Mesodermal cell (in vitro differentiated cells): ENCODE measurements at regions not wholly inside any gene's neighbourhood (a gene's known extent, or its start where the extent isn't known, plus 50 kb on each side); places are given as distances from the start of the nearest gene placed in this dataset.

Experiments used
- H3K27ac ChIP-seq: 2 replicates; pipeline ENCODE4 v1.7.0; 2013; ENCODE audit warnings: mild to moderate bottlenecking, low read depth, low read length, moderate library complexity; ENCODE audit not compliant: severe bottlenecking
- H3K36me3 ChIP-seq: 2 replicates; pipeline ENCODE4 v1.7.1; 2013; ENCODE audit warnings: mild to moderate bottlenecking, low read length, moderate library complexity; ENCODE audit not compliant: control insufficient read depth, insufficient read depth
- H3K4me1 ChIP-seq: one replicate; pipeline ENCODE4 v1.7.1; 2013; ENCODE audit warnings: mild to moderate bottlenecking, low read length; ENCODE audit not compliant: insufficient read depth, control insufficient read depth, poor library complexity, severe bottlenecking
- H3K4me3 ChIP-seq: 2 replicates; pipeline ENCODE4 v1.7.0; 2013; ENCODE audit warnings: low read length, control low read depth, mild to moderate bottlenecking; ENCODE audit not compliant: insufficient read depth, poor library complexity, severe bottlenecking; ENCODE audit errors: extremely low read depth
- H3K9me3 ChIP-seq: 2 replicates; pipeline ENCODE4 v1.7.1; 2013; ENCODE audit warnings: mild to moderate bottlenecking, low read length, moderate library complexity; ENCODE audit not compliant: control insufficient read depth
- WGBS, 2 experiments: methylation state at CpG; one replicate each; pipeline ENCODE4 v1.1.5; 2013; ENCODE audit warnings: missing lambda C conversion rate in 2 of 2; ENCODE audit not compliant: insufficient coverage in 2 of 2; 5-methylcytosine and 5-hydroxymethylcytosine counted together

DNA sequence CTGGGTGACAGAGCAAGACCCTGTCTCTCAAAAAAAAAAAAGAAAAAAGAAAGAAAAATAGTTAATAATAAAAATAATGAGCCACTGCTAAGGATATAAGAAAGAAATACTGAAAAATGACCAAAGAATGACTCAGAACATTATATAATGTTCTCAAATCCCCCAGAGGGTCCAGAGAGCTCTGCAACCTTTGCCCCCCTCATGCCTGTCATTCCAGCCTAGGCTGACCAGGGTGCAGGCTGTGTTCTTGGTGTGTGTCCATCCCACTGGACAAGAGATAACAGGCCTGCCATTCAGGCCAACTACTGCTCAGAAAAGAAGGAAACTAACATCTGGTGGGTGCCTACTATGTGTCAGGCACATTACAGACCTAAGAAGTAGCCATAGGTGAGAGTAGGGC is 72.7 kb upstream of the EDNRA start:
- Histone ChIP-seq H3K4me1 (no peaks in the 10 kb centered on the region), H3K9me3 (no peaks in the 10 kb centered on the region), H3K4me3 (no peak overlapping the region), H3K27ac (no peak overlapping the region), H3K36me3 (no peaks in the 10 kb centered on the region)

DNA sequence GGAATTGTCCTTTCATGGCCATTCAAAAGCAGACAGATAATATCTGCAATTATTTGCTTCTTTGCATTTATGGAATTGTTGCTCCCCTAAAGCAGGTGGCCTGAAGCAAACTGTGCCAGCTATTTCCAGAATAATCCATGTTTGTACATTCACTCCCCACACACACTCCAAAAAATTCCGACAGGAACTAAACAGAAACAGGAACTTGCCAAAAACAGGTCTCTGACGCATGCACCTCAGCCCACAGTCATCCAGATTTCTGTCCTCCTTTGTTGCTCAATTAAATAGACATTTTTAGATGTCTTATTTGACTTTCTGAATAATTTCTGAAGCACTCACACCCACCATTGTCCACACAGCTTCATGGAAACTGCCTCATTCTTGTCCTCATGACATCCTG is 71.5 kb upstream of the EDNRA start:
- no peak overlapping the region for H3K4me3 ChIP-seq
- H3K36me3 ChIP-seq, result no peaks in the 10 kb centered on the region
- no peak overlapping the region for H3K27ac ChIP-seq
- WGBS, 2 experiments, result 83% methylated on average over 1 of the region's 2 CpGs; no CpG with 5 or more reads in 1 of the 2 experiments
- no peaks in the 10 kb centered on the region for H3K9me3 ChIP-seq
- no peaks in the 10 kb centered on the region for H3K4me1 ChIP-seq

DNA sequence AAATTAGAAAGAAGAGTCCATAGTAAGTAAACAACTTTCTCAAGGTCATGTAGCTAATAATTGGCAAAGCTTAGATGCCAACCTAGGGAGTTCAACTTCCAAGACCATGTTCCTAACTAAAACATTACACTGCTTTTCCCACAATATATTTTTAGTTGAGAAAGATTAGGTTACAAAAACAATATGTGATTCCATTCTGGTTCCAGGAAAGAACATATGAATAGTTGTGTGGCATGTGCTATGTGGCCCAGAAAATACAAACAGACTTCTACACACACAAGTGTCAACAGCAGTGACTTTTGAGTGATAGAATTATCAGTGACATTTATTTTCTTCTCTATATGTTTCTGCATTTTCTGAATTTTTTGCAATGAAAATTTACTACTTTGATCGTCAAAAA is 62.7 kb upstream of the EDNRA start:
- H3K36me3 ChIP-seq, result no peaks in the 10 kb centered on the region
- H3K27ac ChIP-seq, result no peak overlapping the region
- WGBS, 2 experiments, result no CpG with 5 or more reads among the region's 1 CpG
- no peaks in the 10 kb centered on the region for H3K4me1 ChIP-seq
- H3K4me3 ChIP-seq, result no peak overlapping the region
- H3K9me3 ChIP-seq, result no peaks in the 10 kb centered on the region

DNA sequence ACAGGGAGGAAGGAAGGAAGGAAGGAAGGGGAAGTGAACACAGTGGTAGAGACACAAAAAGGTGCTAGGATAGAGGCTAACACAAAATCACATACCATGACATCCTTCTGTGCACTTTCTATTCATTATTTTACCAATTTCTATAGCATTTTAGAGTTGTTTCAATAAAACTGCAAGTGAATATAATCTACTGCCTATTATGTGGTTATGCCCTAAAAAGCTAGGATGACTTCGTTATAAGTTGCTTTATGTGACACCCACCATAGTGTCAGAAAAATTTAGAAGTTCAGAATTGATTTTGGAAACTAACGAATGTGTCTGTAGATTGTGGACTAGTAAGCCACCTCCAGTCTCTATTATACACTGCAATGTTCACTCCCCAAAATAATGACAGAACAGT is 59.4 kb upstream of the EDNRA start:
- Histone ChIP-seq H3K27ac (no peak overlapping the region), H3K4me1 (no peaks in the 10 kb centered on the region), H3K36me3 (no peaks in the 10 kb centered on the region), H3K9me3 (no peaks in the 10 kb centered on the region), H3K4me3 (no peak overlapping the region)
- no CpG with 5 or more reads among the region's 2 CpGs for WGBS, 2 experiments

DNA sequence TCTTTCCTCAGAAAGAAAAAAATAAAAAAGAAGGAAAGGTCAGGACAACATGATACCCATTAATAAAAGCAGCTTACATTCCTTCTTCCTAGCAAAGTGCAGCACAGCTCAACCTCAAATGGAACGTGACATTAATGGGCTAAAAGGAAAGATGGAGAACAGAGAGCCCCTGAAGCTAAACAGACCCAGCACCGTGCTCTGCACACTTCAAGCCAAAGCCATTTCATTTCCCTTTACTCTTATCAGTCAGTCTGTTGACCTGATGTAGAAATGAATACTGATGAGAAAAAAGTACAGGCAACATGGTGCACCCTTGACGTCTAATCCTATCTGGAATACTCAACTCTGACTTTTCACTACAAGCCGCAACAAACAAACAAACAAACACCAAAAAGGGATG is 57.7 kb upstream of the EDNRA start:
- WGBS, 2 experiments, result 100% methylated on average over 1 of the region's 4 CpGs; no CpG with 5 or more reads in 1 of the 2 experiments
- H3K4me3 ChIP-seq, result no peak overlapping the region
- H3K9me3 ChIP-seq, result no peaks in the 10 kb centered on the region
- no peaks in the 10 kb centered on the region for H3K36me3 ChIP-seq
- no peak overlapping the region for H3K27ac ChIP-seq
- H3K4me1 ChIP-seq, result no peaks in the 10 kb centered on the region

DNA sequence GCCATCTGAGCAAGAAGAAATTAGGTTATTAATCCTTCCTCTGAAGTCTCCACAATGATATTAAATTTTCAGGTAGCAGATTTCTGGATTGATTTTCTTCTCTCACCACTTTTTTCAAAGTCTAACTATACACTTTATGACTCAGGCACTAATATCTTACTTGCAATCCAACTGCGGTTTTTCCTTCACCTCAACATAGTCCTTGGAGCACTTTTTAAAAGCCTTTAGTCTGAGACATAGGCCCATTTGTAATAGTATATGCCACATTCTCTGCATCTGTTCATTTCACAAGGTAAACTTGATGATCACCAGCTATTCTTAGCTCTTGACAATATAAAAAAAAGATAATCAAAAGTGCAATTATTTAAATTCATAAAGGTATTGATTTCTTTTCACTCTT is 55.9 kb upstream of the EDNRA start:
- 86 to 100% methylated on average over 1 of the region's 1 CpG for WGBS, 2 experiments
- no peak overlapping the region for H3K4me3 ChIP-seq
- H3K9me3 ChIP-seq, result no peaks in the 10 kb centered on the region
- no peaks in the 10 kb centered on the region for H3K4me1 ChIP-seq
- no peaks in the 10 kb centered on the region for H3K36me3 ChIP-seq
- H3K27ac ChIP-seq, result no peak overlapping the region

DNA sequence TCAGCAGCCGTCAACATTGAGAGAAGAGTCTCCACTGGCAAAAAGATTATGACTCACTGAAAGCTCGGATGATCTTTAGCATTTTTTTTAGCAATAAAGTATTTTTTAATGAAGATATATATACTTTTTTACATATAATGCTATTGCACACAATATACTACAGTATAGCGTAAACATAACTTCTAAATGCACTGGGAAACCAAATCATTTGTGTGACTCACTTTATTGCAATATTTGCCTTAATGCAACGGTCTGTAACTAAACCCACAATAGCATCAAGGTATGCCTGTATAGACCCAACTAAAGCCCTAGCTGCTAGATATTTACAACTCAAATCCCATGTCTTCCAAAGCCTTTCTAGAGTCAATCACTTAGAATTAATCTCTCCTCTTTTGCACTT is 52.3 kb upstream of the EDNRA start:
- Histone ChIP-seq H3K4me1 (no peaks in the 10 kb centered on the region), H3K27ac (no peak overlapping the region), H3K4me3 (no peak overlapping the region), H3K9me3 (peaks cover 9% of the 10 kb centered on the region), H3K36me3 (no peaks in the 10 kb centered on the region)
- WGBS, 2 experiments, result 94% methylated on average over 2 of the region's 4 CpGs

DNA sequence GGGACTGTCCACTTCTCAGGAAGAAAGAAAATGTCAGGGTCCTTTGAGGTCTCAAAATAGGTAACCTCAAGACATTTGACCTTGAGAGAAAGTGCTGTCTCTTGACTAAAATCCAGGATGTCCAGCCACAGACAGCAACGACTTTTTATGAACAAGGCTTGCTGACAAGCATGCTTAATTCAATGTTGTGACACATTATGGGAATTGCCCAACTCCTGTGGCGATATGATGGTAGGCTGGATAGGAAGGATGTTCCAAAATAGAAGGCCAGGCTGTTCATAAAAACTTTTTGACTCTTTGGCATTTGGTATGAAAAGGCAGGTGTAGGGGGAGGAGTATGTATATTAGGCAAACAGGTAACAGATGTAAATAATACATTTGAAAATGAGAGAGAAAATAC is 50.8 kb upstream of the EDNRA start:
- 71 to 74% methylated on average over 2 of the region's 2 CpGs for WGBS, 2 experiments
- Histone ChIP-seq H3K27ac (no peak overlapping the region), H3K36me3 (no peaks in the 10 kb centered on the region), H3K4me3 (no peak overlapping the region), H3K4me1 (no peaks in the 10 kb centered on the region), H3K9me3 (peaks cover 9% of the 10 kb centered on the region)
